ENCODE measurements at regions not wholly inside any gene's neighbourhood (a gene's known extent, or its start where the extent isn't known, plus 50 kb on each side); places are given as distances from the start of the nearest gene placed in this dataset.

GRCh38 chr2:18662689-18663088 lies 73.3 kb upstream of the NT5C1B start:
- Mint-ChIP-seq H3K9me3 (peaks cover 0 to 13% (median 0%) of the 10 kb centered on the region in 11 donors), H3K36me3 (peaks cover 0 to 26% (median 20%) of the 10 kb centered on the region in 5 donors), H3K27me3 (no peaks in the 10 kb centered on the region), H3K4me3 (no peak overlapping the region), H3K4me1 (peaks cover 0 to 8% (median 3%) of the 10 kb centered on the region in 7 donors), H3K27ac (no peak overlapping the region)
- no peak for ATAC-seq
- DNase-seq, result no peak
- H3K9me3 ChIP-seq (ENCODE audit: control insufficient read depth in 2 of 3, low read length in 3 of 3), result no peaks in the 10 kb centered on the region
- CTCF ChIA-PET, result no interaction called here
- no peaks in the 10 kb centered on the region for H3K4me1 ChIP-seq (ENCODE audit: control insufficient read depth in 2 of 2, insufficient read depth in 2 of 2, low read length in 2 of 2)
- no peaks in the 10 kb centered on the region for H3K36me3 ChIP-seq (ENCODE audit: control insufficient read depth in 2 of 3, insufficient read depth in 3 of 3, low read length in 3 of 3)
- no peaks in the 10 kb centered on the region for H3K27me3 ChIP-seq (ENCODE audit: control insufficient read depth in 2 of 2, insufficient read depth in 2 of 2, low read length in 2 of 2)
- no peak overlapping the region for H3K4me3 ChIP-seq (ENCODE audit: low read length)
- H3K27ac ChIP-seq (ENCODE audit: low read depth, low read length), result no peak overlapping the region
- POLR2A ChIA-PET, result no interaction called here
- intact Hi-C loops (cut with micrococcal nuclease), result no loop called here

- Mint-ChIP-seq H3K4me3 (no peak overlapping the region), H3K27ac (no peak overlapping the region), H3K4me1 (peaks cover 0 to 8% (median 2%) of the 10 kb centered on the region in 7 donors), H3K9me3 (no peaks in the 10 kb centered on the region), H3K36me3 (peaks cover 0 to 8% (median 8%) of the 10 kb centered on the region in 5 donors), H3K27me3 (no peaks in the 10 kb centered on the region)
- DNase-seq (no peak), ATAC-seq (no peak)
- intact Hi-C loops (cut with micrococcal nuclease), result no loop called here
- Histone ChIP-seq H3K27me3 (ENCODE audit: control insufficient read depth in 2 of 2, insufficient read depth in 2 of 2, low read length in 2 of 2) (no peaks in the 10 kb centered on the region), H3K9me3 (ENCODE audit: control insufficient read depth in 2 of 3, low read length in 3 of 3) (no peaks in the 10 kb centered on the region), H3K27ac (ENCODE audit: low read depth, low read length) (no peak overlapping the region), H3K36me3 (ENCODE audit: control insufficient read depth in 2 of 3, insufficient read depth in 3 of 3, low read length in 3 of 3) (no peaks in the 10 kb centered on the region), H3K4me3 (ENCODE audit: low read length) (no peak overlapping the region), H3K4me1 (ENCODE audit: control insufficient read depth in 2 of 2, insufficient read depth in 2 of 2, low read length in 2 of 2) (no peaks in the 10 kb centered on the region)
- POLR2A ChIA-PET, result no interaction called here
- CTCF ChIA-PET, result no interaction called here
Measured at GRCh38 chr2:18659915-18660314, 70.5 kb upstream of the NT5C1B start.

GRCh38 chr2:18656048-18656447 lies 66.7 kb upstream of the NT5C1B start:
- Mint-ChIP-seq H3K36me3 (peaks cover 0 to 9% (median 0%) of the 10 kb centered on the region in 5 donors), H3K27ac (no peak overlapping the region), H3K27me3 (no peaks in the 10 kb centered on the region), H3K4me1 (no peaks in the 10 kb centered on the region), H3K9me3 (no peaks in the 10 kb centered on the region), H3K4me3 (no peak overlapping the region)
- DNase-seq, result no peak
- intact Hi-C loops (cut with micrococcal nuclease), result no loop called here
- Histone ChIP-seq H3K4me3 (ENCODE audit: low read length) (no peak overlapping the region), H3K27ac (ENCODE audit: low read depth, low read length) (no peak overlapping the region), H3K9me3 (ENCODE audit: control insufficient read depth in 2 of 3, low read length in 3 of 3) (no peaks in the 10 kb centered on the region), H3K27me3 (ENCODE audit: control insufficient read depth in 2 of 2, insufficient read depth in 2 of 2, low read length in 2 of 2) (no peaks in the 10 kb centered on the region), H3K4me1 (ENCODE audit: control insufficient read depth in 2 of 2, insufficient read depth in 2 of 2, low read length in 2 of 2) (no peaks in the 10 kb centered on the region), H3K36me3 (ENCODE audit: control insufficient read depth in 2 of 3, insufficient read depth in 3 of 3, low read length in 3 of 3) (no peaks in the 10 kb centered on the region)
- ATAC-seq, result no peak
- POLR2A ChIA-PET, result interaction anchor here (0.7 kb wide), 1 partner anchor 19 kb away, joined by 4 read pairs; no protein-coding TSS in a partner anchor
- CTCF ChIA-PET, result no interaction called here

GRCh38 chr2:18651842-18652774 lies 62.7 kb upstream of the NT5C1B start:
- Mint-ChIP-seq H3K4me1 (no peaks in the 10 kb centered on the region), H3K27me3 (no peaks in the 10 kb centered on the region), H3K36me3 (peaks cover 0 to 21% (median 14%) of the 10 kb centered on the region in 5 donors), H3K27ac (no peak overlapping the region), H3K4me3 (no peak overlapping the region), H3K9me3 (no peaks in the 10 kb centered on the region)
- ATAC-seq (no peak), DNase-seq (no peak)
- intact Hi-C loops (cut with micrococcal nuclease), result no loop called here
- Histone ChIP-seq H3K4me3 (ENCODE audit: low read length) (no peak overlapping the region), H3K4me1 (ENCODE audit: control insufficient read depth in 2 of 2, insufficient read depth in 2 of 2, low read length in 2 of 2) (no peaks in the 10 kb centered on the region), H3K27ac (ENCODE audit: low read depth, low read length) (no peak overlapping the region), H3K36me3 (ENCODE audit: control insufficient read depth in 2 of 3, insufficient read depth in 3 of 3, low read length in 3 of 3) (no peaks in the 10 kb centered on the region), H3K27me3 (ENCODE audit: control insufficient read depth in 2 of 2, insufficient read depth in 2 of 2, low read length in 2 of 2) (no peaks in the 10 kb centered on the region), H3K9me3 (ENCODE audit: control insufficient read depth in 2 of 3, low read length in 3 of 3) (no peaks in the 10 kb centered on the region)
- POLR2A ChIA-PET, result no interaction called here
- CTCF ChIA-PET, result interaction anchor here (0.6 to 0.8 kb wide), 2 partner anchors 16 to 230 kb away, joined by 3 read pairs; no protein-coding TSS in a partner anchor

- ATAC-seq (no peak), DNase-seq (no peak)
- Histone ChIP-seq H3K36me3 (ENCODE audit: control insufficient read depth in 2 of 3, insufficient read depth in 3 of 3, low read length in 3 of 3) (peaks cover 0 to 5% (median 0%) of the 10 kb centered on the region in 3 experiments), H3K27me3 (ENCODE audit: control insufficient read depth in 2 of 2, insufficient read depth in 2 of 2, low read length in 2 of 2) (no peaks in the 10 kb centered on the region), H3K27ac (ENCODE audit: low read depth, low read length) (no peak overlapping the region), H3K4me3 (ENCODE audit: low read length) (no peak overlapping the region), H3K9me3 (ENCODE audit: control insufficient read depth in 2 of 3, low read length in 3 of 3) (no peaks in the 10 kb centered on the region), H3K4me1 (ENCODE audit: control insufficient read depth in 2 of 2, insufficient read depth in 2 of 2, low read length in 2 of 2) (no peaks in the 10 kb centered on the region)
- no peak overlapping the region for H3K27ac Mint-ChIP-seq
- intact Hi-C loops (cut with micrococcal nuclease), result no loop called here
- no peak overlapping the region for H3K4me3 Mint-ChIP-seq
- no peaks in the 10 kb centered on the region for H3K27me3 Mint-ChIP-seq
- peaks cover 0 to 32% (median 20%) of the 10 kb centered on the region in 5 donors for H3K36me3 Mint-ChIP-seq
- ChIA-PET POLR2A (no interaction called here), CTCF (no interaction called here)
- peaks cover 0 to 5% (median 4%) of the 10 kb centered on the region in 11 donors for H3K9me3 Mint-ChIP-seq
- H3K4me1 Mint-ChIP-seq, result no peaks in the 10 kb centered on the region
Measured at GRCh38 chr2:18650221-18650620, 60.9 kb upstream of the NT5C1B start.

GRCh38 chr2:18649502-18650135 lies 60.2 kb upstream of the NT5C1B start:
- H3K4me1 ChIP-seq (ENCODE audit: control insufficient read depth in 2 of 2, insufficient read depth in 2 of 2, low read length in 2 of 2), result no peaks in the 10 kb centered on the region
- Mint-ChIP-seq H3K27ac (no peak overlapping the region), H3K4me3 (no peak overlapping the region), H3K9me3 (peaks cover 0 to 10% (median 4%) of the 10 kb centered on the region in 11 donors), H3K4me1 (no peaks in the 10 kb centered on the region), H3K36me3 (peaks cover 0 to 36% (median 26%) of the 10 kb centered on the region in 5 donors), H3K27me3 (no peaks in the 10 kb centered on the region)
- peaks cover 0 to 9% (median 0%) of the 10 kb centered on the region in 3 experiments for H3K36me3 ChIP-seq (ENCODE audit: control insufficient read depth in 2 of 3, insufficient read depth in 3 of 3, low read length in 3 of 3)
- DNase-seq (no peak), ATAC-seq (no peak)
- intact Hi-C loops (cut with micrococcal nuclease), result no loop called here
- ChIA-PET POLR2A (no interaction called here), CTCF (no interaction called here)
- no peaks in the 10 kb centered on the region for H3K9me3 ChIP-seq (ENCODE audit: control insufficient read depth in 2 of 3, low read length in 3 of 3)
- H3K4me3 ChIP-seq (ENCODE audit: low read length), result no peak overlapping the region
- no peak overlapping the region for H3K27ac ChIP-seq (ENCODE audit: low read depth, low read length)
- no peaks in the 10 kb centered on the region for H3K27me3 ChIP-seq (ENCODE audit: control insufficient read depth in 2 of 2, insufficient read depth in 2 of 2, low read length in 2 of 2)
